Trophoblast cell (in vitro differentiated cells and primary cell): ENCODE measurements at regions not wholly inside any gene's neighbourhood (a gene's known extent, or its start where the extent isn't known, plus 50 kb on each side); places are given as distances from the start of the nearest gene placed in this dataset.

Experiments used
- DNase-seq, 2 donors: peaks; one replicate each; pipeline ENCODE4 v3.0.0-alpha.2; 2016
- H2AFZ ChIP-seq: 2 replicates; pipeline ENCODE4 v1.6.1; 2013; ENCODE audit warnings: low read length, moderate library complexity, mild to moderate bottlenecking; ENCODE audit not compliant: insufficient read depth, poor library complexity
- H2AK5ac ChIP-seq: 2 replicates; pipeline ENCODE4 v1.6.1; 2013; ENCODE audit warnings: mild to moderate bottlenecking, low read length
- H2BK120ac ChIP-seq: 2 replicates; pipeline ENCODE4 v1.6.1; 2013; ENCODE audit warnings: low read length, mild to moderate bottlenecking, moderate library complexity; ENCODE audit not compliant: insufficient read depth, poor library complexity
- H2BK12ac ChIP-seq: 2 replicates; pipeline ENCODE4 v1.6.1; 2013; ENCODE audit warnings: mild to moderate bottlenecking, low read length, moderate library complexity
- H2BK5ac ChIP-seq: 2 replicates; pipeline ENCODE4 v1.6.1; 2013; ENCODE audit warnings: low read length, low read depth, moderate library complexity, mild to moderate bottlenecking; ENCODE audit not compliant: poor library complexity
- H3K14ac ChIP-seq: 2 replicates; pipeline ENCODE4 v1.6.1; 2013; ENCODE audit warnings: mild to moderate bottlenecking, low read length
- H3K18ac ChIP-seq: 2 replicates; pipeline ENCODE4 v1.6.1; 2013; ENCODE audit warnings: mild to moderate bottlenecking, low read length
- H3K23ac ChIP-seq: 2 replicates; pipeline ENCODE4 v1.6.1; 2013; ENCODE audit warnings: low read length
- H3K27ac ChIP-seq: 2 replicates; pipeline ENCODE4 v1.5.1; 2013; ENCODE audit warnings: low read depth, mild to moderate bottlenecking, inconsistent platforms, low read length, moderate library complexity
- H3K27me3 ChIP-seq: 2 replicates; pipeline ENCODE4 v1.6.1; 2013; ENCODE audit warnings: inconsistent platforms, mild to moderate bottlenecking, low read length, moderate library complexity; ENCODE audit not compliant: insufficient read depth
- H3K36me3 ChIP-seq, 2 experiments: 1 replicate in 1 of 2; 2 replicates in 1 of 2; pipeline ENCODE4 v1.6.1; 2013; ENCODE audit warnings: low read length in 2 of 2, mild to moderate bottlenecking in 2 of 2, moderate library complexity in 1 of 2; ENCODE audit not compliant: insufficient read depth in 2 of 2, control insufficient read depth in 1 of 2
- H3K4ac ChIP-seq: 2 replicates; pipeline ENCODE4 v1.6.1; 2013; ENCODE audit warnings: low read depth, mild to moderate bottlenecking, low read length, moderate library complexity
- H3K4me1 ChIP-seq, 2 experiments: 1 replicate in 1 of 2; 2 replicates in 1 of 2; pipeline ENCODE4 v1.6.1; 2013; ENCODE audit warnings: low read length in 2 of 2, mild to moderate bottlenecking in 2 of 2, moderate library complexity in 1 of 2; ENCODE audit not compliant: insufficient read depth in 2 of 2, control insufficient read depth in 1 of 2
- H3K4me2 ChIP-seq: 2 replicates; pipeline ENCODE4 v1.6.1; 2013; ENCODE audit warnings: inconsistent platforms, mild to moderate bottlenecking, low read length, moderate library complexity
- H3K4me3 ChIP-seq: 2 replicates; pipeline ENCODE4 v1.5.1; 2013; ENCODE audit warnings: mild to moderate bottlenecking, low read depth, low read length, inconsistent platforms
- H3K79me1 ChIP-seq: one replicate; pipeline ENCODE4 v1.6.1; 2013; ENCODE audit warnings: low read length
- H3K79me2 ChIP-seq: 2 replicates; pipeline ENCODE4 v1.6.1; 2013; ENCODE audit warnings: low read length, mild to moderate bottlenecking; ENCODE audit not compliant: control insufficient read depth, insufficient read depth, poor library complexity
- H3K9ac ChIP-seq: 2 replicates; pipeline ENCODE4 v1.6.1; 2013; ENCODE audit warnings: mild to moderate bottlenecking, low read length
- H3K9me3 ChIP-seq: 2 replicates; pipeline ENCODE4 v1.6.1; 2013; ENCODE audit warnings: low read depth, mild to moderate bottlenecking, control low read depth, inconsistent platforms, low read length; ENCODE audit not compliant: insufficient read depth
- H4K12ac ChIP-seq: 2 replicates; pipeline ENCODE4 v1.6.1; 2013; ENCODE audit warnings: low read depth, mild to moderate bottlenecking, low read length, moderate library complexity
- H4K8ac ChIP-seq: 2 replicates; pipeline ENCODE4 v1.6.1; 2013; ENCODE audit warnings: low read depth, mild to moderate bottlenecking, low read length, moderate library complexity
- H4K91ac ChIP-seq: one replicate; pipeline ENCODE4 v1.6.1; 2013; ENCODE audit warnings: low read depth, mild to moderate bottlenecking, low read length, moderate library complexity
- WGBS: extraction: QIAGEN DNeasy Blood & Tissue Kit; methylation state at CpG from one replicate; pipeline ENCODE4 v1.1.7; 2013; ENCODE audit warnings: missing lambda C conversion rate; ENCODE audit not compliant: insufficient read length, insufficient coverage; ENCODE audit errors: extremely low coverage; 5-methylcytosine and 5-hydroxymethylcytosine counted together

DNA sequence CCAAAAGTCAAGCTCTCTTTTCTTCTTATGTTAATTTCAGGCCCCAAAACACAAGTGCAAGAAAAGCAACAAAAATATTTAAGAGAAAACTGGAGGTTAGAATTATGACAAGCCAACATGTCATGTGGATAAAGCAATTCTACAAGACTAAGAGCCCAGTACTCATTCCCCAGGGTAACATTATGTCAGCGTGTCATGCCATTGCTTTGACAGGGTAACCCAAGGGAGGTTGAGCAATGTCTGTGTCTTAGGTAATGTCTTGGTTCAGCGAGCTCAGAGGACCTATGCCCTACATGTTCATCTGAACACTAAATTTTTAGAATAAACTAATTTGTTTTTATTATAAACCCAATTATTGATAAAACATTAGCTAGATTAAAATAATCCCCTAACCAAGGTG, 173.2 kb upstream of the ZNF804A start:
- no peaks in the 10 kb centered on the region for H3K27me3 ChIP-seq
- DNase-seq: peak; percentile 78 to 89
- no peak overlapping the region for H2AFZ ChIP-seq
- H3K23ac ChIP-seq: no peak overlapping the region
- no peak overlapping the region for H3K27ac ChIP-seq
- H2BK12ac ChIP-seq: no peak overlapping the region
- no peak overlapping the region for H3K4me2 ChIP-seq
- H4K8ac ChIP-seq: no peak overlapping the region
- H3K36me3 ChIP-seq: no peaks in the 10 kb centered on the region
- H3K9me3 ChIP-seq: no peaks in the 10 kb centered on the region
- no CpG with 5 or more reads among the region's 2 CpGs for WGBS
- H3K9ac ChIP-seq: no peak overlapping the region
- no peaks in the 10 kb centered on the region for H3K79me1 ChIP-seq
- no peaks in the 10 kb centered on the region for H3K79me2 ChIP-seq
- no peak overlapping the region for H2AK5ac ChIP-seq
- no peak overlapping the region for H2BK120ac ChIP-seq
- no peak overlapping the region for H3K4me3 ChIP-seq
- no peaks in the 10 kb centered on the region for H3K4me1 ChIP-seq
- H4K91ac ChIP-seq: no peak overlapping the region
- H3K4ac ChIP-seq: no peak overlapping the region
- no peak overlapping the region for H3K14ac ChIP-seq
- no peak overlapping the region for H4K12ac ChIP-seq
- no peak overlapping the region for H2BK5ac ChIP-seq
- H3K18ac ChIP-seq: no peak overlapping the region

DNA sequence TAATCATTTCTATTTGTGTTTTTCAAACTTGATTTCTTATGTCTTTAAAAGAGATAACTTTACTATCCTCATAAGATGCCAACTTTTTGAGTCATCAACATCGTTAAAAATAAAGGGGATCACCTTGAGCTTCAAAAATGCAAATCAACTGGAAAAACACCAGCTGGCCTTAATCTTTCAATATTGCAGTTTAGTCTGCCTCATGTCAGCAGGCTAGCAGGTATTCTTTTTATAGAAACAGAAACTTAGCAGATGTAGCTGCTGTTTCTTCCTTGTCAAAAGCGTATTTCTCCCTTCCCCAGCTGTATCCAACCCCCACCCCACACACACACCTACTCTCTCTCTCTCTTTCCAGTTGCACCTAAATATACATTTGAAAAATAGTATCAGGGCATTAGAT, 154.1 kb upstream of the ZNF804A start:
- Histone ChIP-seq H3K27me3 (no peaks in the 10 kb centered on the region), H2BK12ac (no peak overlapping the region), H3K4me2 (no peak overlapping the region), H2BK120ac (no peak overlapping the region), H3K4me1 (no peaks in the 10 kb centered on the region), H2AK5ac (no peak overlapping the region), H3K18ac (no peak overlapping the region), H3K36me3 (no peaks in the 10 kb centered on the region), H2BK5ac (no peak overlapping the region), H3K14ac (no peak overlapping the region), H3K79me2 (no peaks in the 10 kb centered on the region), H2AFZ (no peak overlapping the region), H4K8ac (no peak overlapping the region), H4K12ac (no peak overlapping the region), H3K27ac (no peak overlapping the region), H3K9ac (no peak overlapping the region), H3K23ac (no peak overlapping the region), H3K4me3 (no peak overlapping the region), H3K4ac (no peak overlapping the region), H3K9me3 (no peaks in the 10 kb centered on the region), H3K79me1 (no peaks in the 10 kb centered on the region), H4K91ac (no peak overlapping the region)
- WGBS: no CpG with 5 or more reads among the region's 2 CpGs
- DNase-seq: no peak

DNA sequence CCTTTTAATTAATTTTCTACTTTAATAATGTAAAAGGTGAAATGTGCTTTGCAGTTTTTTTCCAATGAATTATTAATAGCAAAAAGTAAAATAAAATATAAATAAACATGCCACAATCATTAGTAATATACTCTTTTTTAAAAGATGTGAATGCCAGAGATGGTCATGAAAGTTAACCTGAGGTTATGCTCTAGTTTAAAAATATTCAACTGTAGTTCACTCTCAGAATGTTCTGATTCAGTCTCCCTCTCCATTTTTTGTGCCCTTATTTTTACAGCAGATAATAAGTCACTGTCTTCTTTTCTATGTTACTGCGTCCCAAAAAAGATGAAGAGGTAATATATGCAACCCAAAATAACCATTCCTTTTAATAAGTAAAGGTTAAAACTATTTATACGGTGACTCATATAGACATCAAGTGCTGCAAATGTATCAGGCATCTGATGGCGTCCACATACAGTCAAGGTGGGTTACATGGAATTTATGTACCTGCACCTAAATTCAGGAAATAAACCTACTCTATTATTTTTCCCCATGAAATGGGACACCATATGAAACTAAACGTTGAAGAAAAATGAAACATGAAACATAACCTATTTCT, 153.6 kb upstream of the ZNF804A start:
- no peak overlapping the region for H4K91ac ChIP-seq
- H4K12ac ChIP-seq: no peak overlapping the region

DNA sequence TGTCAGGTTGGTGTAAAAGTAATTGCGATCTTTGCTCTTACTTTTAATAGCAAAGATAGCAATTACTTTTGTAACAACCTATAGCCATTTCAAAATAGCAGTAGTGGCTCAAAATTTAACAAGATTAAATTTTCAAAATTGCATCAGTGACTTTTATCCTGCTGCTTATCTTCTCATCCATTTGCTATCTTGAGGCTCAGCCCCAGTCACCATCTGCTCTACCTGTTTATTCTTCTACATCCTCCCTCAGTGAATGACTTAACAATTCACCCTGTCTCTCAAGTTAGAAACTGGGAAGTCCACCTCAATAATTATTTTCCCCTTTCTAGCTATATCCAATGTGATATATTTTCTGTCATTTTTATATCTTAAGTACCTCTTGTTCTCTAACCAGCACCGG, 148.6 kb upstream of the ZNF804A start:
- Histone ChIP-seq H3K79me2 (no peaks in the 10 kb centered on the region), H2BK120ac (no peak overlapping the region), H2AFZ (no peak overlapping the region), H3K4me1 (no peaks in the 10 kb centered on the region), H2BK5ac (no peak overlapping the region), H4K91ac (no peak overlapping the region), H3K36me3 (no peaks in the 10 kb centered on the region), H3K14ac (no peak overlapping the region), H3K27me3 (no peaks in the 10 kb centered on the region), H3K4me2 (no peak overlapping the region), H3K9me3 (no peaks in the 10 kb centered on the region), H4K12ac (no peak overlapping the region), H3K9ac (no peak overlapping the region), H3K4ac (no peak overlapping the region), H3K23ac (no peak overlapping the region), H4K8ac (no peak overlapping the region), H3K18ac (no peak overlapping the region), H2AK5ac (no peak overlapping the region), H3K4me3 (no peak overlapping the region), H2BK12ac (no peak overlapping the region), H3K27ac (no peak overlapping the region), H3K79me1 (no peaks in the 10 kb centered on the region)
- WGBS: no CpG with 5 or more reads among the region's 2 CpGs
- no peak for DNase-seq

More for the DNA sequence above, 153.6 kb upstream of the ZNF804A start:
- Histone ChIP-seq H2BK120ac (no peak overlapping the region), H2BK5ac (no peak overlapping the region), H3K18ac (no peak overlapping the region), H2BK12ac (no peak overlapping the region), H3K36me3 (no peaks in the 10 kb centered on the region), H2AK5ac (no peak overlapping the region), H3K9ac (no peak overlapping the region), H3K4me3 (no peak overlapping the region), H3K9me3 (no peaks in the 10 kb centered on the region), H2AFZ (no peak overlapping the region), H3K4me2 (no peak overlapping the region), H3K79me2 (no peaks in the 10 kb centered on the region), H3K4me1 (no peaks in the 10 kb centered on the region), H3K23ac (no peak overlapping the region), H4K8ac (no peak overlapping the region), H3K27me3 (no peaks in the 10 kb centered on the region), H3K79me1 (no peaks in the 10 kb centered on the region), H3K4ac (no peak overlapping the region), H3K27ac (no peak overlapping the region), H3K14ac (no peak overlapping the region)
- no CpG with 5 or more reads among the region's 4 CpGs for WGBS
- DNase-seq: no peak
